ENCODE measurements at regions not wholly inside any gene's neighbourhood (a gene's known extent, or its start where the extent isn't known, plus 50 kb on each side); places are given as distances from the start of the nearest gene placed in this dataset.

DNA sequence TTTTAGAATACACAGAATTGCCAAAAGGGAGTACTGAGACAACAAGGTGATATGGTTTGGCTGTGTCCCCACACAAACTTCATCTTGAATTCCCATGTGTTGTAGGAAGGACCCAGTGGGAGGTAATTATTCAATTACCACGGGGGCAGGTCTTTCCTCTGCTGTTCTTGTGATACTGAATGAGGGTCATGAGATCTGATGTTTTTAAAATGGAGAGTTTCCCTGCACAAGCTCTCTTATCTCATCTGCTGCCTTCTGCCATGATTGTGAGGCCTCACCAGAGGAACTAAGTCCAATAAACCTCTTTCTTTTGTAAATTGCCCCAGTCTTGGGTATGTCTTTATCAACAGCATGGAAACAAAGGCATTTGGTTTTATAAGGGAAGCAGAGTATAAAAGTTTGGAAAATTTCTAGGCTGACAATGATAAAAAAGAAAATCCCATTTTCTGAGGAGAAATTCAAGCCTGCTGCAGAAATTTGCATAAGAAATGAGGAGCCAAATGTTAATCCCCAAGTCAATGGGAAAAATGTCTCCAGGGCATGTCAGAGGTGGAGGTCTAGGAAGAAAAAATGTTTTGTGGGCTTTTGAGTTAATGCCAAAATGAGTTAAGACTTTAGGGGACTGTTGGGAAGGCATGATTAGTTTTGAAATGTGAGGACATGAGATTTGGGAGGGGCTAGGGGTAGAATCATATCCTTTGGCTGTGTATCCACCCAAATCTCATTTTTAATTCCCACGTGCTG, 130.5 kb upstream of the THRB start:
- TF ChIP-seq, protein P1, sequence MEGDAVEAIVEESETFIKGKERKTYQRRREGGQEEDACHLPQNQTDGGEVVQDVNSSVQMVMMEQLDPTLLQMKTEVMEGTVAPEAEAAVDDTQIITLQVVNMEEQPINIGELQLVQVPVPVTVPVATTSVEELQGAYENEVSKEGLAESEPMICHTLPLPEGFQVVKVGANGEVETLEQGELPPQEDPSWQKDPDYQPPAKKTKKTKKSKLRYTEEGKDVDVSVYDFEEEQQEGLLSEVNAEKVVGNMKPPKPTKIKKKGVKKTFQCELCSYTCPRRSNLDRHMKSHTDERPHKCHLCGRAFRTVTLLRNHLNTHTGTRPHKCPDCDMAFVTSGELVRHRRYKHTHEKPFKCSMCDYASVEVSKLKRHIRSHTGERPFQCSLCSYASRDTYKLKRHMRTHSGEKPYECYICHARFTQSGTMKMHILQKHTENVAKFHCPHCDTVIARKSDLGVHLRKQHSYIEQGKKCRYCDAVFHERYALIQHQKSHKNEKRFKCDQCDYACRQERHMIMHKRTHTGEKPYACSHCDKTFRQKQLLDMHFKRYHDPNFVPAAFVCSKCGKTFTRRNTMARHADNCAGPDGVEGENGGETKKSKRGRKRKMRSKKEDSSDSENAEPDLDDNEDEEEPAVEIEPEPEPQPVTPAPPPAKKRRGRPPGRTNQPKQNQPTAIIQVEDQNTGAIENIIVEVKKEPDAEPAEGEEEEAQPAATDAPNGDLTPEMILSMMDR (conservative IDR thresholded peaks at IDR 0.05; ENCODE audit: low read depth, low read length): no peak
- TF ChIP-seq POLR2A (IDR thresholded peaks at IDR 0.05; ENCODE audit: low read depth, low read length) (no peak), RFX5 (IDR thresholded peaks at IDR 0.05; ENCODE audit: low read depth, low read length) (no peak), BHLHE40 (IDR thresholded peaks at IDR 0.05; ENCODE audit: low read depth, low read length) (no peak), CEBPB (IDR thresholded peaks at IDR 0.05; ENCODE audit: low read depth, low read length) (no peak), RCOR1 (IDR thresholded peaks at IDR 0.05; ENCODE audit: insufficient replicate concordance, low read length) (no peak)
